Bone marrow (tissue), 2 donors: ENCODE measurements at regions not wholly inside any gene's neighbourhood (a gene's known extent, or its start where the extent isn't known, plus 50 kb on each side); places are given as distances from the start of the nearest gene placed in this dataset.
"Not testable (repeated sequence)": the region's sequence is repeated elsewhere in the genome, so short reads cannot be mapped to it uniquely, and the experiment has no call there.

Experiments used
- DNase-seq, 2 donors: peaks; one replicate each; lab custom pipeline; 2025; lab: John Stamatoyannopoulos, UW

DNA sequence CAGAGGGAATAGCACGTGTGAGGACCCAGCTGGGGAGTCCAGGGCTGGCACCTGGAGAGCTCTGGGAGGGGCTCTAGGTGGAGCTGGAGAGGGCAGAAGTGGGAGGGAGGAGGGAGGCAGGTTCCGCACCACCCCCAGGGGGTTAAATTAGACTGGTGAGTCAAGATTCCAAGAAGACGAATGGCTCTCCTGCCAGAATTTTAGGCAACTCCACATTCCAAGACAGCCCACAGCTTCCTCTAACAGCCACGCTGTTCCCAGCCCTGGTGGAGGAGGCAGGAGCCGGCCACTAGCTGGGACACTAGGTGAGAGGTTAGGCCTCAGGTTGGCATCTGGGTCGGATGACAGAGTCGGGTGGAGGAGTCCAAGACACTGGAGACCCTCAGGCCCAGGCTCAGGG is 60.2 kb downstream of the TFAP2C start:
- DNase-seq, result no peak

DNA sequence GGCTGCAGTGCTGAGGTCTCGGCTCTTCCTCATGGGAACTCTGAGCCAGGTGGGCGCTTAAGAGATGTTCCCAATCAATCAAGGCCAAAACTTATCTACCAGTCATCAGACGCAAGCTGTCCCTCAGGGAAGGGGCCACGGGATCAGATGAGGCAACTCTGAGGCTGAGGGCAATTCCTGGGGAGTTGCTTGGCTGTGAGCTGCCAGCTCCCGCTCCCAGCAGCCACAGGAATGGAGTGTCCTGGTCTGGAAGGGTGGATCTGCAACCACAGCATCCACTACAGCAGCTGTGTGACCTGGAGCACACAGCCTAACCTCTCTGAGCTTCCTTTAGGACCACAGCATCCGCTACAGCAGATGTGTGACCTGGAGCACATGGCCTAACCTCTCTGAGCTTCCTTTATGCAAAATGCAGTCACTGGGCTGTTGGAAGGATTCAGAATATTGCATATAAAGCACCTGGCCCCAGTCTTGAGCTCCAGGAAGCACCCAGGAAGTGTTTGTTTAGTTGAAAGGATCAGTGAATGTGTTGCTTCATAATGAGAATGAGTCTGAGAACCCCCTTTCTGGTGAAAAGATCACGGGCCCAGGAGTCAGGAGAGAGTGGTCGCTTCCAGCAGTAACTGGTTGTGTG is 60.9 kb downstream of the TFAP2C start:
- no peak for DNase-seq

DNA sequence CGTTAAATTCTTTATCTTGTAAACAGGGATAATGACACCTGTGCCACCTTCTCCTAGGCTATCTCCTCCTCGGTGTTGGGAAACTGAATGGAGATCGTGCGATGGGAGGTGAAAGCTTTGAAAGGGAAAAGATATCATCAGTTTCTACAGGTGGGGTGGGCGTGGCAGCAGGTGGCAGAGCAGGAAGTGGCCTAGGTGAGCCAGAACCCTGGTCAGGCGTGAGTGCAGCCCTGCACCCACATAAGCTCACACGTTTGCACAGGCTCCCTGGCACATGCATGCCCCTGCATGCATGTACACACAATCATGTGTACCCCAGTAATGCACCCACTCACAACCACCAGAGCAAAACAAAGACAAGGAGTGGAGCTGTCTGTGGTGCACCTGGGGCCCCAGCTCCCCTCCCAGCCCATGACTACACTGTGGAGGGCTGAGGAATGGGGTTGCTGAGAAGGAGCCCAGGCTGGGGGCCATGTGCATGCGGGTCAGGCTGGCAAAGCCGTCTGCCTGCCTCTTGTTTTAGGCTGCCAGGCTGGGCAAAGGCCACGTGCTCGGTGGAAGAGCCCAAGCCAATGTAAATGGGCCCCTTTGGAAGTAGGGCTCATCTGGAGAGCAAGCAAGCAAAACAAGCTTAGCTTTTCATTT is 61.5 kb downstream of the TFAP2C start:
- no peak for DNase-seq

DNA sequence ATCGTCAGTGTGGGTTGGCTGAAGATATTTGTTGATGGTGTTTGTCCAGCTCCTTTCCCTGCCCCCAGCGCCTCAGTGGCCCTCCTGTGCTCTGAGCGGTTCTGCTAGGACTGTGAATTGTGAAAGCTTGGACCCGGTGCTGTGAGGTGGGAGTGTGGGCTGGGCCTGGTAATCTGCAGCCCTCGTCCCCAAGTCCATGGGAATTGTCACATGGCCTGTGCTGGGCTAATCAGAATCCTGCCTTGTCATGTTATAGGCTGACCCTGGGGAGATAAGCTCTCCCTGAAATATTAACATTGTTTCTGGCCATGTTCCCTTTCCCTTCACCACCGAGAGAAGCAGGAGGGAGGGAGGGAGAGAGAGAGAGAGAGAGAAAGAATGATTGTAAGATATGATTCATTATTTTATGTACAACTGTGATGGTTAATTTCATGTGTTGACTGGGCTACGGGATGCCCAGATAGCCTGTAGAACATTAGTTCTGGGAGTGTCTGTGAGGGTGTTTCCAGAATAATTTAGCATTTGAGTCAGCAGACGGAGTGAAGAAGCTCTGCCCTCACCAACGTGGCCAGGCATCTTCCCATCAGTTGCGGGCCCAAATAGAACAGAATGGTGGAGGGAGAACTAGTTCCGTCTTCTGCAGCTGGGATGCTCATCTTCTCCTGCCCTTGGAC is 62.4 kb downstream of the TFAP2C start:
- DNase-seq, result no peak

DNA sequence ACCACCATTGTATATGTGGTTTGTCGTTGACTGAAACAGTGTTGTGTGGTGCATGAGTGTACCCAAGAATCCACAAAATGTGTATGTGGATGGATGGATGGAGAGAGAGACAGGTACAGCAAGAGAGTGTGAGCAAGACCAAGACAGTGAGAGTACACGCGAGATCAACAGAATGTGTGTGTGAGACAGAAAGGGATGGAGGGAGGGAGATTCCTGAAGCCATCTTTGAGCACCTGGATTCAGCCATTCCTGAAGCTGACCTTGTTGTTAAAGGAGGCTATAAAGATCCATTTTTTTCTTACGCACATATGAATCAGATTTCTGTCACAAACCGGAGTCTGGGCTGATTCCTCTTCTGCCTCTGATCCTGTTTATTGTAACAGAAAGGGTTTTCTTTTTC is 64.1 kb downstream of the TFAP2C start:
- DNase-seq, result no peak

DNA sequence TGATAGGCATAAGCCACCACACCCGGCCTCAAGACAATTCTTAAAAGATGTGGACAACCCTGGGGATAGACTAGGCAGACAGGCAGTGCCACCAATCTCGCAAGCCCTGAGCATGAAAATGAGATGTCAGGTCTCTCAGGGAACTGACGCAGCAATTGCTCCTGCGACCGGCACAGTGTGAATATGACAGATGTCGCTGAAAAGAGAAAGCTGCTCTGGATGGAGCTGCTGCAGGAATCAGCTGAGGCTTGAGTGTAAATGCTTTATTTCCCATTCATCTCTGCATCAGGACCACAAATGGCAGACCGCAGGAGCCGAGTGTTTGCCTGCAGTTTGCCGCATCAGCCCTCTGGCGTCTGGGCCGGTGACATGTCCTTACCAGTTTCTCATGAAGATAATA is 68.4 kb downstream of the TFAP2C start:
- no peak for DNase-seq

DNA sequence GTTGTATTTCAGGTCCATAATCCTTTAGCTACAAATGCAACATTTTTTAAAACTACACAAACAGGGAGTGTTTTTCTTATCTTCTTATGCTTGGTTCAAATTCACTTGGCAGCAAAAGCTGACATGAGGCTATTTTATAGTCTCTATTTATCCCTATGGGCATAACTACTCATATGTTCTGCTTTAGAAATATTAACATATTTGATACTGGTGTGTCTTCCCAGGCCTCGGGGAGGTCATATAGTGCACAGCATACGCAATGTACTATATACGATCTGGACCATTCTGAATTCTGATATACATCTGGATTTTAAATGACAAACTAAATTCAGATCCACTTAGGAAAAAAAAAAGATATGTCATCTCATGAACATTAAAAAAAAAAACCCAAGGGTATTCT is 69.2 kb downstream of the TFAP2C start:
- DNase-seq, result no peak

DNA sequence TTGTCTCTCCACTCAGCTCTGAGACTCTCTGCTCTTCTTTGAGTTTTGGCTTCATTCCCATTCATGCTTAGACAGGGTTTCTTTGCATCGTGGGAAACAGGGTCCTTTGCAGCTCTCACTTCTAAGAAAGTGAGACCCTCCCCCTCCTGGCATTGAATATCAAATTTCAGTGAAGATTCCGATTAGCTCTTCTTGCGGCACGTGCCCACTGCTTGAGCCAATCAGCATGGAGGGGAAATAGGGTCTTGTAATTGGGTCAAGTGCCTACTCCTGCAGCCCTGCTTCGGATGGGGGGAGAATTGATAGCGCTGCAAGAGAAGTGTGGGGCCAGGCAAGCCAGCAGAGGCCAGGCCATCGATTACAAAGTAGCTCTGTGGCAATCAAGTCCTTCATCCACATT is 69.6 kb downstream of the TFAP2C start:
- DNase-seq, result no peak

DNA sequence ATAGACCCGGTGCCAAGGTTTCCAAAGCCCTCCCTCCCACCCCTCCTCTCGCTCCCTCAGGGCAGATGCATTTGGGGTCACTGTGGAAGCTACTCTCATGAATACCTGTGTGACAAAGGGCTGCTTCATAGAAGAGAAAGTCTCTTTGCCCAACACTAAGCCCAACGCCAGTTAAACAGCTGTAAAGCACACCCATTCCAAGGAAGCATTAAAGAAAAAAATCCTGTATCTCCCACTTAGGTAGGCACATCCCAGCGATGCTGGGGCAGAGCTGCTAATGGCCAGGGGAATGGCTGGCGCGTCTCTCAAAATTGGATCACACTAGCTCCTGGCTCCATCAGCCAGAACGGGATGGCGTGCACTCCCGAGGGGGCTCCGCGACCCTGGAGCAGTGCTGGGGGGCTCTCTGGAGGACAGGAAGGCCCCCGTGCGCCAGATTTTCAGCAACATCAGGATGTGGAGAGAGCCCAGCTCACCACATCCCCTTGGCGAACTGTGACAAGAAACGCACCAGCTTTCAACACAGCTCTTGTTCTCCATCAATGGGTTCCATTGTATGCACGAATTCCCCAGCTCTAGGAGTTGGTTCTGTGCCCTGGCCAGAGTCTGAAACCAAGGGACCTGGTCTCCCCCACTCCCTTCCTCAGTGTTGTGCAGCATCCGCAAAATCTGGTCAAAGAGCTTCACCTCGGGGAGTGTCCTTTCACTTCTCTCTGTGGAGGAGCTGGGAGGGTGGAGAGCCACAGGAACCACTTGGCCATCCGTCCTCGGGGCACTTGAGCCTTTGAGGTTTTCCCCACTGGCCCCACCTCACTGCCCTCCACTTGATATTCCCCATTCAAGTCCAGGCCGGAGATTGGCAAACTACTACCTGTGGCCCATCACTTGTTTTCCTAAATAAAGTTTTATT is 74.1 kb downstream of the TFAP2C start:
- DNase-seq, result no peak

DNA sequence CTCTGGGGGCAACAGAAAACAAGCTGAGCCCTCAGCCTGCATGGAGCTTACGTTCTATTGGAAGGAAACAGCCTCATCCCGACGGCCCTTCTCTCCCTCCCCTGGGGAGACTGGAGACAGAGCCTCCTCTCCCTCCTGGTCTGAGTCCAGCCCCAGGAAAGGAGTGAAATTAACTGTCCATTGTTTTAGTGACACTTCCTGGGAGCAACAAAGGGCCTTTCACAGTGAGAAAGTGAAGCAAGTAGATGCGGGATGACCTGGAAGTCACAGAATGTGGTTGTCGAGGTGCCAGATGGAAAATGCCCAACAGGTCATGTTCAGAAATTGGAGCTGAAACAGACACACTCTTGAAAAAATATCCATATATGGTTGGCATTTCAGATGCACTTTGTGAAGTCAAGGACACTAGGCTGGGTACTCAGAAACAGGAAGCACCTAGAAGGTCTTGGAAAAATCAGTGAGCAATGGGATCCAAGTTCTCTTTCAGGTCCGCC is 77.8 kb downstream of the TFAP2C start:
- DNase-seq, result no peak

DNA sequence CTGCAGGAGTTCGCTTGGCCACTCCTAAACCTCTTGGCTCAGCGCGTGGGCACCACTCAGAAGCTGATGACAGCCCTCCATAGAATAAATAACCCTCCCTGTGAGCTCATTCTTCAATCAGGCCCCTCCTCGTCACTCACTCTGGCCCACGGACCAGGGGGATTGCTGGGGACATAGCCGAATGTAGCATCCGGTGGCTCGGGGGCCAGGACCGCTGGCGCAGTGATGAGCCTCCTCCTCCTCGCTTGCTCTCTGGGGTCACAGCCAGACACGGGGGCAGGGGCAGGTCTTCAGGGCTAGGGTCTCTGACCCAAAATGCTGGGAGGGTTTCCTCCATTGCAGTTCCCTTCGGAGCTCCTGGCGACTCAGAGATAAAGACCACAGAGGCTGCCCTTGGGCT is 79.9 kb downstream of the TFAP2C start:
- DNase-seq, result no peak

DNA sequence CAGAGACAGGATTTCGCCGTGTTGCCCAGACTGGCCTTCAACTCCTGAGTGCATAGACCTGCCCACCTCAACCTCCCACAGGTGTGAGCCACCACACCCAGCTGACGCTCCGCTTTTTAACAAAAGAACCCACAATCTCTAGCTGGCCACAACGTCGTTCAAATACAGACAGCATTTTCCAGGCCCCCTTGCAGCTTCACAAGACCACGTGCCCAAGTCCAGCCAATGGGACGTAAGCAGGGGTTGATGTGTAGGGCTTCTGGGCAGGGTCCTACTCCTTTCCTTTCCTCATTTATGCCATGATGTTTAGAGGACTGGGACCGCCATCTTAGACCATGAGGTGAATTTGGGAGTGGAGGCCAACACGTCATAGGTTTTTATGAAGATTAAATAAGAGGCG is 81.0 kb downstream of the TFAP2C start:
- DNase-seq, result no peak

DNA sequence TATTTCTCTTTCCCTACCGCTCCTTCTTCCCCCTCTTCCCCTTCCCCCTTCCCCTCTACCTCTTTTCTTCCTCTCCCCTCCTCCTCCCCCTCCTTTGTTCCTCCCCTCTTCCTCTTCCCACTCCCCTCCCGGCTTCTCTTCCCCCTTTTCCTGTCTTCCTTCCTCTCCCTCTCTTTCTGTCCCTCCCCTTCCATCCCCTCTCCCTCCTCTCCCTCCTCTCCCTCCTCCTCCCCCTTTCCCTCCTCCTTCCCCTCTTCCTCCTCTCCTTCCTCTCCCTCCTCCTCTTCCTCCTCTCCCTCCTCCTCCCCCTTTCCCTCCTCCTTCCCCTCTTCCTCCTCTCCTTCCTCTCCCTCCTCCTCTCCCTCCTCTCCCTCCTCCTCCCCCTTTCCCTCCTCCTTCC is 81.5 kb downstream of the TFAP2C start:
- DNase-seq, result not testable (repeated sequence)

DNA sequence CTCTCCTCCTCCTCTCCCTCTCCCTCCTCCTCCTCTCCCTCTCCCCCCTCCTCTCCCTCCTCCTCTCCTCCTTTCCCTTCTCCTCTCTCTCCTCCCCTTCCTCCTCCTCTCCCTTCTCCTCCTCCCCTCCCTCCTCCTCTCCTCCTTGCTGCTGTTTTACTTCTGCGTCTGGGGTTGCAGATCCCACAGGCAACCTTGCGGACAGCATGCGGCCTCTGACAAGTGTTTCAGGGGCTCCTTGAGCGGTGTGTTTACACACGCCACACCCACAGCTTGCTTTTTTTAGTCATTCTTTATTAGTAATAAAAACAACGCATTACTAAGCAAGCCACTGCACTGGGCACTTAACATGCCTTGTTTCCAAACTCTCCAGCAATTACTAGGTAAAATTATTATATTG is 81.9 kb downstream of the TFAP2C start:
- DNase-seq, result no peak

DNA sequence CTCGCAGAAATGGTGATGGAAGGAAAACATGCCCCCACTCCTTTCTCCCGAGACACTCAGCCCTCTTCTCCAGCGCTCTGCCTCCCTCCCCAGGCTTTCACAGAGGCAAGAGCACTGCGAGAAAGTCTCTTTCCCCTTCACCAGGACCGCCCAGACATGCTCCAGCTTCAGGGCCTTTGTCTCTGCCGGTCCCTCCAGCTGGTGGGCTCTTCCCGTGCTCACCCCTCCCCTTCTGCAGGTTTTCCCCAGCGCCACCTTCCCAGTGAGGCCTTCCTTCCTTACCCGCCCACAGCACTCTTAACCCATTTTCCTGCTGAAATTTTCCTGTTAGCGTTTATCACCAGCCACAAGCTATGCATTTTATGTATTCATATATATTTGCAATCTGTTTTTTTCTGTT is 86.2 kb downstream of the TFAP2C start:
- DNase-seq, result no peak

DNA sequence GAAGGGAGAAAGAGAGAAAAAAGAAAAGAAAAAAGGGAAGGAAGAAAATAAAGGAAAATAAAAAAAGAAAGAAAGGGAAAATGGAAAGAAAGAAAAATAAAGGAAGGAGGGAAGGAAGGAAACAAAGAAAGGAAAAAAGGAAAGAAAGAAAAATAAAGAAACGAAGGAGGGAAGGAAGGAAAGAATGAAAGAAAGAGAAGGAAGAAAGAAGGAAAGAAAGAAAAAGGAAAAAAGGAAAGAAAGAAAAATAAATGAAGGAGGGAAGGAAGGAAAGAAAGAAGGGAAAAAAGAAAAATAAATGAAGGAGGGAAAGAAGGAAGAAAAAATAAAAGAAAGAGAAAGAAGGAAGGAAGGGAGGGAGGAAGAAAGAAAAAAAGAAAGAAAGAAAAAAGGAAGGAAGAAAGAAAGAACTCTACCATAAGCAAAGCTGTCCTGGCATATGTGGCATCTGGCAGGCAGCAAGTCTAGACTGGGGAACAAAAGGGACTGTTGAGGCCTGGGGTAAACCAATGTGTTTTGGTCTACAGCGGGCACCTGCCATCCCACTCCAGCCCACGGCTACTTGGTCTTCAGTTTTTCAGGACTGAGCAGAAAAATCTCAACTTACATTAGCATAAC is 86.9 kb downstream of the TFAP2C start:
- no peak for DNase-seq

DNA sequence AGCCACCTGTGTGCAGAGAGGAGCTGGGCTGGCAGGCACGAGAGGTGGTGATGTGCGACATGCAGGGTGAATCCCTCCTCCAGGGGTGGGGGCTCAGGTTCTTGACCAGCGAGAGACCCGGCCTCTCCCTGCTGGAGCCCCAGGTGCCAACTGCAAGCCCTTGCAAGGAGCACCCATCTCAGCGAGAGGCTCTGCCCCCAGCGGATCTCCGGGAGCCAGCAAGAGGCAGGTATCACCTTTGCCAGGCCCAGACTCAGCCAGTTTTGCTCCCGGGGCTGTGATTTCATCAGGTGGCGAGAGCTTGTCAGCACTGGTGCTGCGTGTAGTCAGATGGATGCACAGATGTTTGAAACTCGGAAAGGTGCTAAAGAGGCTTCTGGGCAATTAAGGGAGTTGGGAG is 87.7 kb downstream of the TFAP2C start:
- DNase-seq, result no peak

DNA sequence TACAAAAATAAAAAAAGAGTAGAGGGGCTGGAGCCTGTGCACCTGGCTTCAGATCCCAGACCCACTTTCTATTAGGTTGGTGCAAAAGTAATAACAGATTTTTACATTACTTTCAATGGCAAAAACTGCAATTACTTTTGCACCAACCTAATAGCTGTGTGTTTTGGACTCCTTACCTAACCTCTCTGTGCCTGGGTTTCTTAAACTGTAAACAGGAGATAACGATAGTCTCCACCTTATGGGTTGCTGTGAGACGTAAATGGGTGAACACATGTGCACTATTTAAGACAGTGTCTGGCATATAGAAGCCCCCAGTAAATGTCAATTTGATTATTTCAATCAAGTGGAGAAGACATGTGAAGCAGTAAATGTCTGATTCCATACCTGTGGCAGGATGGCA is 89.7 kb downstream of the TFAP2C start:
- no peak for DNase-seq

DNA sequence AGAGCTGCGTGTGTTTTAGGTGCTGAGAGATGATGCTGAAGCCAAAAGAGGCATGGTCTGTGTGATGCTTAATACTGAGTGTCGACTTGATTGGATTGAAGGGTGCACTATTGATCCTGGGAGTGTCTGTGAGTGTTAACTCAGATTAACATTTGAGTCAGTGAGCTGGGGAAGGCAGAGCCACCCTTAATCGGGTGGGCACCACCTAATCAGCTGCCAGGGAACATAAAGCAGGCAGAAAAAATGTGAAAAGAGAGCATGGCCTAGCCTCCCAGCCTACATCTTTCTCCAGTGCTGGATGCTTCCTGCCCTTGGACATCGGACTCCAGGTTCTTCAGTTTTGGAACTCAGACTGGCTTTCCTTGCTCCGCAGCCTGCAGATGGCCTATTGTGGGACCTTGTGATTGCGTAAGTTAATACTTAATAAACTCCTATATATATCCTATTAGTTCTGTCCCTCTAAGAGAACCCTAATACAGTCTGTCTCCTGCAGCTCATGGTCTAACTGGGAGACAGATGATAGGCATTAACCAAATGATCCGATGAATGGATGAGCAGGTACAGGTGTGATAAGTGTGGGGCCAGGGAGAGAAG is 91.6 kb downstream of the TFAP2C start:
- DNase-seq, result no peak

DNA sequence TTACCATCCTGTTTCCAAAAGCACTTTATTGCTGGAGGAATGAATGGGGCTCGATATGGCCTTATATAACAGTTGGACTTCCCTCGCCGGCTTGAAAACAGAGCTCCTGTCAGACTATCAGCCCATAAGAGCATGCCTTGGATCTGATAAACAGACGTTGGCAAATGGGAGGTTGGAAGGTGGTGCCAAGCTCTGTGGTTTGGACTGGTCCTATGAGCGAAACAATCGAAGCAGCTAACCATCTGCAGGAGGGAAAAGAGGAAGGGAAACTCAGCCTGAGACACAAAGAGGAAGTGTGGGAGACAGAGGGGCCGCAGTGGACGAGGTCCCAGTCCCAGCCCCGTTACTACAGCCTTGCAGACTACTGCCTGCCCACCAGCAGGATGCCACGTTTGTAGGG is 92.9 kb downstream of the TFAP2C start:
- no peak for DNase-seq

DNA sequence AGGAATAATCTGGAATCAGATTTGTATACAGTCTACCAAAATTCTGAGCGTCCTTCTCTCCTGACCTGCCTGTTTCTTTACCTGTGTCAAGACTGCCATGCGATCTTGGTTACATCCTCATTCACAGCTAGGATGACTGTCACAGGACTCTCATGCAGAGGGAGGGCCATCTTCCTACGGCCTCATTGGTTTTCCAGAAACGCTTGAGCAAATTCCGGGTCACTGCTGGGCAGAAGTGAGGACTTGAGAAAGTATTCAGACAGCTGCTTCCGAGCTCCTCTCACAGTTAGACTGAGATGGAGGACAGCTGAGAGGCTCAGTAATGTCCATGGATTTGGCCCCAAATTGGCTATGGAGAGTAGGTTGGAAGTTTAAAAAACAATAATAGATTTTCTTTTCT is 94.2 kb downstream of the TFAP2C start:
- DNase-seq, result no peak
